IMR-90 (cell line): ENCODE measurements at regions not wholly inside any gene's neighbourhood (a gene's known extent, or its start where the extent isn't known, plus 50 kb on each side); places are given as distances from the start of the nearest gene placed in this dataset.

Experiments
- CEBPB ChIP-seq: IDR thresholded peaks from 2 replicates; pipeline ENCODE4 v1.6.1; 2012; ENCODE audit warnings: low read depth, low read length, improper control_type of control experiment
- CHD1 ChIP-seq: IDR thresholded peaks from 2 replicates; pipeline ENCODE4 v1.6.1; 2012; ENCODE audit warnings: low read depth, low read length, improper control_type of control experiment
- CTCF ChIP-seq: conservative IDR thresholded peaks from 2 replicates; pipeline ENCODE4 v1.5.1; 2012; ENCODE audit warnings: mild to moderate bottlenecking, low read depth, low read length, improper control_type of control experiment
- FOS ChIP-seq: fragments of 150-350 bp; IDR thresholded peaks from 2 replicates; pipeline ENCODE4 v1.6.1; 2016; ENCODE audit warnings: low read depth, low read length
- POLR2A ChIP-seq: IDR thresholded peaks from 2 replicates; pipeline ENCODE4 v1.6.1; 2012; ENCODE audit warnings: mild to moderate bottlenecking, low read depth, low read length
- RAD21 ChIP-seq: IDR thresholded peaks from 2 replicates; pipeline ENCODE4 v1.6.1; 2012; ENCODE audit warnings: low read length, improper control_type of control experiment
- RCOR1 ChIP-seq: IDR thresholded peaks from 2 replicates; pipeline ENCODE4 v1.6.1; 2012; ENCODE audit warnings: mild to moderate bottlenecking, low read length, improper control_type of control experiment; ENCODE audit not compliant: insufficient replicate concordance

- TF ChIP-seq POLR2A (no peak), CTCF (no peak), CEBPB (no peak), FOS (no peak), RAD21 (no peak), RCOR1 (no peak), CHD1 (no peak)
Observed at GRCh38 chr16:54526087-54526486, 239.5 kb upstream of the IRX3 start.
